Smooth muscle cell (in vitro differentiated cells): ENCODE measurements at regions not wholly inside any gene's neighbourhood (a gene's known extent, or its start where the extent isn't known, plus 50 kb on each side); places are given as distances from the start of the nearest gene placed in this dataset.

Source experiments
- DNase-seq: peaks from one replicate; lab custom pipeline; 2025; ENCODE audit not compliant: unreplicated experiment; lab: John Stamatoyannopoulos, UW
- H2AFZ ChIP-seq: fragments of 200-600 bp; sonication (generic); 2 replicates; pipeline ENCODE4 v1.6.0; 2016; ENCODE audit warnings: antibody characterized with exemption, low read depth, mild to moderate bottlenecking
- H3F3A ChIP-seq: fragments of 200-600 bp; sonication (generic); 2 replicates; pipeline ENCODE4 v1.6.0; 2017; ENCODE audit warnings: antibody characterized with exemption, low read depth
- H3K27ac ChIP-seq: fragments of 200-600 bp; sonication (generic); 2 replicates; pipeline ENCODE4 v1.5.1; 2016; ENCODE audit warnings: low read depth, mild to moderate bottlenecking
- H3K27me3 ChIP-seq: fragments of 200-600 bp; sonication (generic); 2 replicates; pipeline ENCODE4 v1.6.1; 2016; ENCODE audit warnings: low read depth, mild to moderate bottlenecking
- H3K36me3 ChIP-seq: fragments of 200-600 bp; sonication (generic); 2 replicates; pipeline ENCODE4 v1.5.1; 2016; ENCODE audit warnings: low read depth
- H3K4me1 ChIP-seq: fragments of 200-600 bp; sonication (generic); 2 replicates; pipeline ENCODE4 v1.5.1; 2016; ENCODE audit warnings: low read depth
- H3K4me2 ChIP-seq: fragments of 200-600 bp; sonication (generic); 2 replicates; pipeline ENCODE4 v1.6.0; 2016; ENCODE audit warnings: mild to moderate bottlenecking
- H3K4me3 ChIP-seq: fragments of 200-600 bp; sonication (generic); 2 replicates; pipeline ENCODE4 v1.5.1; 2016; ENCODE audit warnings: mild to moderate bottlenecking
- H3K79me2 ChIP-seq: fragments of 200-600 bp; sonication (generic); 2 replicates; pipeline ENCODE4 v1.6.0; 2016; ENCODE audit warnings: low read depth, mild to moderate bottlenecking
- H3K9ac ChIP-seq: fragments of 200-600 bp; sonication (generic); 2 replicates; pipeline ENCODE4 v1.6.0; 2016; ENCODE audit warnings: low read depth
- H3K9me3 ChIP-seq: fragments of 200-600 bp; sonication (generic); replicated peaks from 2 replicates; pipeline ENCODE4 v1.5.1; 2016; ENCODE audit warnings: low read depth
- H4K20me1 ChIP-seq: fragments of 200-600 bp; sonication (generic); 2 replicates; pipeline ENCODE4 v1.6.0; 2016; ENCODE audit warnings: low read depth
- WGBS: methylation state at CpG from one replicate; pipeline ENCODE4 v1.1.7; 2016; ENCODE audit warnings: low lambda C conversion rate; 5-methylcytosine and 5-hydroxymethylcytosine counted together
- TF ChIP-seq, protein P1 (sequence below): fragments of 200-600 bp; sonication (generic); IDR thresholded peaks from 2 replicates; pipeline ENCODE4 v1.5.1; 2017; ENCODE audit warnings: borderline replicate concordance, mild to moderate bottlenecking, antibody characterized with exemption; ENCODE audit not compliant: insufficient read depth, poor library complexity, severe bottlenecking

DNA sequence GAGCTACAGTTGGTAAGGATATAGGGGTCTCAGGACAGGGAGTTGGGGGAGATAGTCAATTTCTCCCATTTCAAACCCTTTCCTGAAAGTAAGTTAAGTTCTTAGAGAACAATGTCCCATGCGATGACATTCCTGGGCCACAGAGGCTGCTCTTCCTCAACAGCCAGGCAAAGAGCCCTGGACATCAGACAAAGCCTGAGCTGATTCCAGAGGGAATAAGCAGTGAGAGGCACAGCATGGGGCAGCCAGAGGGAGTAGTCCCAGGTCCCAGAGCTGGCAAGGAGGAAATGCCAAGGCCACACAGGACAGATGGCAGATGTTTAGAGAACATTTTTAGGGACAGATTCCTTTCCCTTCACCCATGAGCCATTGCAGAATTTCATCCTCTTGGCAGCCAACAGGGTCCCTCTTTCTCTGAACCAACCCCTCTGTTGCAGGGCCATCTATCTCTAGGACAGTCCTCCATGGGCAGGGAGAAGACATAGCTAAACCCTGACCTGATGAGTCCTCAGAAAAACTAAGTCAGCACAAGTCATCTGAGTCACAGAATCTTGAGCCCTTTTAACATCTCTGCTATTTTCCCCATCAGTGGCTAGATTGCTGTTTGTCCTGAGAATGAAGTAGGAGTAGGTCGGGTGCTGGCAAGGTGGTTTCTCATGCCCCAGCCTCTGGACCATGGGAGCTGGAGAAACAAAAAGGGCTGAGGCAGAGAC is 60.3 kb upstream of the CALM2 start:
- H3K27me3 ChIP-seq = no peaks in the 10 kb centered on the region
- no peak overlapping the region for H3K9ac ChIP-seq
- H3K79me2 ChIP-seq = no peaks in the 10 kb centered on the region
- peaks cover 29% of the 10 kb centered on the region for H3K4me1 ChIP-seq
- H4K20me1 ChIP-seq = no peaks in the 10 kb centered on the region
- H3K4me2 ChIP-seq = no peak overlapping the region
- 74% methylated on average over 2 of the region's 2 CpGs for WGBS
- DNase-seq = no peak
- TF ChIP-seq, protein P1, sequence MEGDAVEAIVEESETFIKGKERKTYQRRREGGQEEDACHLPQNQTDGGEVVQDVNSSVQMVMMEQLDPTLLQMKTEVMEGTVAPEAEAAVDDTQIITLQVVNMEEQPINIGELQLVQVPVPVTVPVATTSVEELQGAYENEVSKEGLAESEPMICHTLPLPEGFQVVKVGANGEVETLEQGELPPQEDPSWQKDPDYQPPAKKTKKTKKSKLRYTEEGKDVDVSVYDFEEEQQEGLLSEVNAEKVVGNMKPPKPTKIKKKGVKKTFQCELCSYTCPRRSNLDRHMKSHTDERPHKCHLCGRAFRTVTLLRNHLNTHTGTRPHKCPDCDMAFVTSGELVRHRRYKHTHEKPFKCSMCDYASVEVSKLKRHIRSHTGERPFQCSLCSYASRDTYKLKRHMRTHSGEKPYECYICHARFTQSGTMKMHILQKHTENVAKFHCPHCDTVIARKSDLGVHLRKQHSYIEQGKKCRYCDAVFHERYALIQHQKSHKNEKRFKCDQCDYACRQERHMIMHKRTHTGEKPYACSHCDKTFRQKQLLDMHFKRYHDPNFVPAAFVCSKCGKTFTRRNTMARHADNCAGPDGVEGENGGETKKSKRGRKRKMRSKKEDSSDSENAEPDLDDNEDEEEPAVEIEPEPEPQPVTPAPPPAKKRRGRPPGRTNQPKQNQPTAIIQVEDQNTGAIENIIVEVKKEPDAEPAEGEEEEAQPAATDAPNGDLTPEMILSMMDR = no peak
- no peaks in the 10 kb centered on the region for H3K36me3 ChIP-seq
- no peak overlapping the region for H3K4me3 ChIP-seq
- no peaks in the 10 kb centered on the region for H3K9me3 ChIP-seq
- no peak overlapping the region for H2AFZ ChIP-seq
- H3F3A ChIP-seq = no peaks in the 10 kb centered on the region
- H3K27ac ChIP-seq = no peak overlapping the region

DNA sequence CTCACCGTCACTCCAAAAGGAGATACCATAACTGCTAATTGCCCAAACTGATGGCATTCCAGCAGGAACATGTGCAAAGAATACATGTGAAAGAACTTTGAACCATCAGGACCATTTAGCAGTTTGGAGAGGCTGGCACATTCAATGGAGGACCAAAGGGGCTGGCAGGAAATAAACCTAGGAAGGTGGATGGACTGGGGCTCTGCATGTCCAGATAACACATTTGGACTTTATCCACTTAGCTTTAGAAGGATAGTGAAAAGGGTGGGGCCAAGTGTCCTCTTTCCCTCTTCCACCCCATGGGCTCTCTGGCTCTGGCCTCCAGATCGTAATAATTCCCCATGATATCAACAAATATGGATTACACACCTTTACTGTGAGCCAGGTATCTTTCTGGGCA is 58.8 kb upstream of the CALM2 start:
- H3F3A ChIP-seq = no peaks in the 10 kb centered on the region
- no peak overlapping the region for H3K4me3 ChIP-seq
- H3K9me3 ChIP-seq = no peaks in the 10 kb centered on the region
- peaks cover 29% of the 10 kb centered on the region for H3K4me1 ChIP-seq
- no peaks in the 10 kb centered on the region for H4K20me1 ChIP-seq
- H2AFZ ChIP-seq = no peak overlapping the region
- no peaks in the 10 kb centered on the region for H3K27me3 ChIP-seq
- H3K4me2 ChIP-seq = no peak overlapping the region
- H3K79me2 ChIP-seq = no peaks in the 10 kb centered on the region
- TF ChIP-seq, protein P1 = no peak
- H3K36me3 ChIP-seq = no peaks in the 10 kb centered on the region
- no peak overlapping the region for H3K27ac ChIP-seq
- no peak overlapping the region for H3K9ac ChIP-seq
- WGBS = 93% methylated on average over 2 of the region's 2 CpGs
- DNase-seq = no peak

DNA sequence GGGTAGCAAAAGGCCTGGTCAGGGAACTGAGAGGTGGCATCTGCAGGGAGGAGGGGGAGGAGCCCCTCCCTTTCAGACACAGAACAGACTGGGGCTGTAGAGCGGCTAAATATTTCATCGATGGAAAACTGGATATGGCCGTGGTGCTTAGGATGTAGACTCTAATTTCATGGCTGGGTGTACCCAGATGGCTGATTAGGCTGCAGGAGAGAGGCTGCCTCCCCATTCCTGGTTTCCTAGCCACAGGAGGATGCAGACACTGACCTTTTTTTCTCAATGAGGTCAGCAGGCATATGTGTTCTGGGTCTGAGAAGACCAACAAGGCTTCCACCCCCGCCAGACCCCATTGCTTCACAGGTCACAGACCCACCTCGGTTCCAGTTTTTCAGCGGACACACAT is 58.1 kb upstream of the CALM2 start:
- no peaks in the 10 kb centered on the region for H3F3A ChIP-seq
- H3K4me1 ChIP-seq = peaks cover 25% of the 10 kb centered on the region
- no peak overlapping the region for H3K9ac ChIP-seq
- DNase-seq = no peak
- no peaks in the 10 kb centered on the region for H3K36me3 ChIP-seq
- no peak overlapping the region for H3K4me3 ChIP-seq
- WGBS = 97% methylated on average over 6 of the region's 6 CpGs
- no peaks in the 10 kb centered on the region for H3K9me3 ChIP-seq
- no peaks in the 10 kb centered on the region for H3K79me2 ChIP-seq
- H2AFZ ChIP-seq = no peak overlapping the region
- H4K20me1 ChIP-seq = no peaks in the 10 kb centered on the region
- H3K4me2 ChIP-seq = no peak overlapping the region
- no peak overlapping the region for H3K27ac ChIP-seq
- TF ChIP-seq, protein P1 = no peak
- no peaks in the 10 kb centered on the region for H3K27me3 ChIP-seq
